Psoas muscle (tissue), 7 donors: ENCODE measurements at regions not wholly inside any gene's neighbourhood (a gene's known extent, or its start where the extent isn't known, plus 50 kb on each side); places are given as distances from the start of the nearest gene placed in this dataset.

ENCODE experiments used
- ATAC-seq, 4 donors: fragments of 200-7000 bp; cut with Tn5 transposase; one replicate each; pipeline ENCODE4 v1.9.1; 2020; ENCODE audit warnings: moderate library complexity in 3 of 4, mild to moderate bottlenecking in 2 of 4
- DNase-seq, 2 donors: peaks; one replicate each; pipeline ENCODE4 v3.0.0-alpha.2; 2020
- H3K27ac ChIP-seq: fragments of 200-600 bp; one replicate; pipeline ENCODE4 v1.8.0; 2022
- H3K27me3 ChIP-seq, 3 donors: fragments of 200-600 bp in 1 of 3; one replicate each; pipeline versions ENCODE4 v1.6.1 to v1.8.0; 2013 to 2022; ENCODE audit warnings: low read length in 2 of 3, mild to moderate bottlenecking in 2 of 3, moderate library complexity in 1 of 3; ENCODE audit not compliant: insufficient read depth in 3 of 3
- H3K36me3 ChIP-seq, 2 donors: fragments of 200-600 bp in 1 of 2; one replicate each; pipeline versions ENCODE4 v1.6.1 to v1.8.0; 2013 to 2022; ENCODE audit warnings: low read depth in 1 of 2, mild to moderate bottlenecking in 1 of 2, moderate library complexity in 1 of 2; ENCODE audit not compliant: insufficient read depth in 1 of 2
- H3K4me1 ChIP-seq: fragments of 200-600 bp; one replicate; pipeline ENCODE4 v1.8.0; 2022
- H3K4me3 ChIP-seq: fragments of 200-600 bp; one replicate; pipeline ENCODE4 v1.8.0; 2022; ENCODE audit warnings: mild to moderate bottlenecking
- H3K9me3 ChIP-seq: fragments of 200-600 bp; one replicate; pipeline ENCODE4 v1.8.0; 2022
- CTCF ChIP-seq: fragments of 200-600 bp; IDR thresholded peaks from one replicate; pipeline ENCODE4 v1.8.0; 2022; ENCODE audit warnings: antibody characterized with exemption
- WGBS, 3 donors: extraction: QIAGEN DNeasy Blood & Tissue Kit; methylation state at CpG; one replicate each; pipeline versions ENCODE4 v1.1.6 to v1.1.7; 2013; 5-methylcytosine and 5-hydroxymethylcytosine counted together
- intact Hi-C, 2 donors: fragments of 100-400 bp; cut with DNase I; formaldehyde crosslinking; loops; one replicate each; pipeline versions ENCODE4 v1.11.0 to v1.14.2; 2022
- donor health status: healthy with polysubstance abuse.
- donor health status: DM: no; HTN: no; CAD: no; lungs with moderate emphysema.
- donor health status: Bipolar disorder and iron deficiency.
- donor health status: healthy.
- donor health status: DM: yes; HTN: yes; CAD: no.
- donor health status: DM: no; HTN: no; CAD: no.
- donor health status: DM: yes; HTN: yes; CAD: no.

GRCh38 chr15:70361891-70362290 is 264.2 kb upstream of the TLE3 start:
- intact Hi-C loops: loop anchor here in 1 of 2 donors (5.0 to 10.0 kb wide), 2 partner anchors 267 to 785 kb away; partner anchors contain the start of gene TLE3
- H3K9me3 ChIP-seq: no peaks in the 10 kb centered on the region
- no peak for TF ChIP-seq CTCF
- H3K4me1 ChIP-seq: no peaks in the 10 kb centered on the region
- H3K4me3 ChIP-seq: no peak overlapping the region
- DNase-seq (no peak), ATAC-seq (no peak)
- WGBS, 3 donors: 84 to 88% (median 86%) methylated on average over 11 of the region's 11 CpGs
- H3K27ac ChIP-seq: no peak overlapping the region
- no peaks in the 10 kb centered on the region for H3K36me3 ChIP-seq
- peaks cover 0 to 4% (median 2%) of the 10 kb centered on the region in 3 donors for H3K27me3 ChIP-seq

- Histone ChIP-seq H3K27ac (no peak overlapping the region), H3K9me3 (no peaks in the 10 kb centered on the region), H3K4me1 (no peaks in the 10 kb centered on the region), H3K4me3 (no peak overlapping the region), H3K36me3 (no peaks in the 10 kb centered on the region), H3K27me3 (peaks cover 0 to 4% (median 2%) of the 10 kb centered on the region in 3 donors)
- 97 to 100% (median 100%) methylated on average over 2 of the region's 2 CpGs for WGBS, 3 donors
- intact Hi-C loops: loop anchor here in 1 of 2 donors (5.0 to 10.0 kb wide), 2 partner anchors 266 to 784 kb away; partner anchors contain the start of gene TLE3
- ATAC-seq: no peak
- no peak for DNase-seq
- no peak for TF ChIP-seq CTCF
Observed at GRCh38 chr15:70361106-70361505, 263.4 kb upstream of the TLE3 start.

DNA sequence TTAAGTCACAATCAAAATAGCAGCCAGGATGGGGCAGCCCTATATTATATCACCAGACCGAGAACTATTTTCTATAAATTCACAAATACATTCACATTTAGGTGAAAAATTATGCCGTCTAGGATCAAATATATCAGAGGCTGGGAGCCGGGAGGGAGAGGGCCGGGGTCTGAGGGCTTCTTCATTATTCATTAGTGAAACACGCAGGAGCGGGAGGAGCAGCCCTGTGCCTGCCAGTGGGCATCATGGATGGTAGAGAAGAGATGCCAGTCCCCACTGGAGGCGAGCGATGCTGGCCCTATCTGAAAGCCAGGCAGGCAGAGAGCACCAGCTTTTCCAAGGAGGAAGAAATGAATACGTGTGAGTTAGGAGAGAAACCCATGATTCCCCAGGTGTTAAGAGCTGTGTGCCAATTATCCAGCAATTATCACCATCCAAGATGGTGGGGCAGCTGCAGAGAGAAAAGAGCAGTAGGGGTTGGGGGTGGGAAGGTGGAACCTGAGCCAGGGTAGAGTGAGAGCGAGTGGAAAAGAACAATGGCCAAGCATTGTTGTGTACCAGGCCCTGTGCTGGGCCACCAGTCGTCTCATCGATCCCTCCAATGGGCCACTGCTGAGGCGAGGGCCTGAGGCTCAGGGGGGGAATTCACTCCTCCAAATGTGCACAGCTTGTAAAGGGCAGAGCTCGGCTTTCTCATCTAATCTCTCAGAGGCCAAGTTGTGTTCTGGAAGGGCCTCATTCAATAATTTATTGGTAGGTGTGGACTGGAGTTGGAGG is 261.3 kb upstream of the TLE3 start:
- ATAC-seq: no peak
- peaks cover 0 to 4% (median 2%) of the 10 kb centered on the region in 3 donors for H3K27me3 ChIP-seq
- no peaks in the 10 kb centered on the region for H3K36me3 ChIP-seq
- intact Hi-C loops: no loop called here
- DNase-seq: no peak
- 94 to 96% (median 96%) methylated on average over 14 of the region's 14 CpGs for WGBS, 3 donors
- no peaks in the 10 kb centered on the region for H3K4me1 ChIP-seq
- no peak overlapping the region for H3K4me3 ChIP-seq
- no peaks in the 10 kb centered on the region for H3K9me3 ChIP-seq
- TF ChIP-seq CTCF: no peak
- H3K27ac ChIP-seq: no peak overlapping the region

DNA sequence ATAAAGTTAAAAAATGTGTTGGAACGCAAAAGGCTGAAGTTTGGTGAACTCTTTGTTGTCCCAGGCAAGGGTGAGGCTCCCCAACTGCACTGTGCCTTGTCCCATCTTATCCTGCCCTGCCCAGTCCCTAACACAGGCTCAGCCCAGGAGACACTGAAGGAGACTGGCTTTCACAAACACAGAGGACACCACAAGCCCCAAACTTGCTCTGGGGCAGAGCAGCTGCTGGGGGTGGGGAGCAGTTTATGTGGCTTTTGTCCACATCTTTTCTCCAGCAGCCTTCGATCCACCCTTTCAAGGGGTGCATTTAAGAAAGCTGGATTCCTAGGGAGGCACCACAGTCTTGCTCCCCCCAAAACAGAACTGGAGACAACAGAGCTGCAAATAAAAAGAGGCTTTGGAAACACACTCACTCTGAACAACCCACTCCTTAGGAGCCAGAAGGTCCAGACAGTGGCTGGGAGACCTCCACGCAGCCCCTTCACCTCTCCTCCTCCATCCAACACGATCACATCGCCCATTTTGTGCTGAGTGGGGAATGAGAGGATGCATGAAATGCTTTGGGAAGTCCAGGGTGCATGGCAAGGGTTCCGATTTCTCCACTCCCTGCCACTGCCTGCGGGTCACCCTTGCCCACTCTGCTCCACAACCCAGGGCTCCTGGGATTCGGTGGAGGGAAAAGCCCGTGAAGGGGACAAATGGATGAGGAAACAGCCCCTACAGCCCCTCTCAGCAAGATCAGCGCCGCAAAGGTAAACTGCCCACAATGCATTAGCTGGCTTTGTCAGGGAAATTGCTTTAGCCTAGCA is 260.5 kb upstream of the TLE3 start:
- 92 to 95% (median 93%) methylated on average over 11 of the region's 11 CpGs for WGBS, 3 donors
- no peak overlapping the region for H3K4me3 ChIP-seq
- ATAC-seq (no peak), DNase-seq (no peak)
- intact Hi-C loops: no loop called here
- no peak overlapping the region for H3K27ac ChIP-seq
- no peaks in the 10 kb centered on the region for H3K4me1 ChIP-seq
- H3K27me3 ChIP-seq: peaks cover 0 to 4% (median 2%) of the 10 kb centered on the region in 3 donors
- H3K9me3 ChIP-seq: no peaks in the 10 kb centered on the region
- H3K36me3 ChIP-seq: no peaks in the 10 kb centered on the region
- no peak for TF ChIP-seq CTCF
